ENCODE measurements at regions not wholly inside any gene's neighbourhood (a gene's known extent, or its start where the extent isn't known, plus 50 kb on each side); places are given as distances from the start of the nearest gene placed in this dataset.
A peak's percentile ranks its signal among the peaks of the same experiment; 100 is the strongest.

DNA sequence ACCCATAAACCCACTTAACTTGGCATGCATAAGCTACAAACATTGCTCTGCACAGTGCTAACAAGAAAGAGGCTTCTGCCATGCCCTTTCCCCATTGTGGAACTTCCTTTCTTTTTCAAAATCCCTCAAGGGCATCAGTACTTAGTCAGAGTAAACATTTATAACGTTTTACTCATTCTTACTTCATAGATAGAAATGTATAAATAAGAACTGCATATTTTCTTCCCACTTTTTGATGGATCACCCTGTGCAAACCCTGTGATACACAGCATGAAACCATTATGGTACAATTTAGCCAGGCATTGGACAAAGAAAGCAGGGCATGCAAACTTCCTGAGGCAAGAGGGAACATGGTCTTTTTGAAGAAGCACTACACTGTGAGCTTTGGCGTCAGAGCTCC is 113.8 kb upstream of the FOXG1 start:
- ATAC-seq (ENCODE audit: low read depth) (peak; percentile 78), DNase-seq (ENCODE audit: low spot score) (no peak)
- H3K36me3 ChIP-seq (ENCODE audit: low read depth) = no peaks in the 10 kb centered on the region
- H3K27ac ChIP-seq (ENCODE audit: poor library complexity, severe bottlenecking) = peak overlapping the region; percentile 97
- no peaks in the 10 kb centered on the region for H3K9me3 ChIP-seq (ENCODE audit: severe bottlenecking)
- no peak for TF ChIP-seq CTCF (IDR thresholded peaks at IDR 0.05; ENCODE audit: poor library complexity, severe bottlenecking)
- no peak overlapping the region for H3K4me3 ChIP-seq (ENCODE audit: severe bottlenecking)
- H3K4me1 ChIP-seq (ENCODE audit: insufficient read depth, poor library complexity, severe bottlenecking) = peaks cover 60% of the 10 kb centered on the region
- H3K27me3 ChIP-seq (ENCODE audit: insufficient read depth, poor library complexity, severe bottlenecking) = no peaks in the 10 kb centered on the region

- peak; percentile 78 for DNase-seq (ENCODE audit: low spot score)
- H3K27me3 ChIP-seq (ENCODE audit: insufficient read depth, poor library complexity, severe bottlenecking) = no peaks in the 10 kb centered on the region
- TF ChIP-seq CTCF (IDR thresholded peaks at IDR 0.05; ENCODE audit: poor library complexity, severe bottlenecking) = no peak
- no peaks in the 10 kb centered on the region for H3K36me3 ChIP-seq (ENCODE audit: low read depth)
- H3K9me3 ChIP-seq (ENCODE audit: severe bottlenecking) = no peaks in the 10 kb centered on the region
- peak; percentile 74 for ATAC-seq (ENCODE audit: low read depth)
- H3K27ac ChIP-seq (ENCODE audit: poor library complexity, severe bottlenecking) = peak overlapping the region; percentile 97
- H3K4me1 ChIP-seq (ENCODE audit: insufficient read depth, poor library complexity, severe bottlenecking) = peaks cover 64% of the 10 kb centered on the region
- no peak overlapping the region for H3K4me3 ChIP-seq (ENCODE audit: severe bottlenecking)
Observed at GRCh38 chr14:28653521-28653920, 113.1 kb upstream of the FOXG1 start.

DNA sequence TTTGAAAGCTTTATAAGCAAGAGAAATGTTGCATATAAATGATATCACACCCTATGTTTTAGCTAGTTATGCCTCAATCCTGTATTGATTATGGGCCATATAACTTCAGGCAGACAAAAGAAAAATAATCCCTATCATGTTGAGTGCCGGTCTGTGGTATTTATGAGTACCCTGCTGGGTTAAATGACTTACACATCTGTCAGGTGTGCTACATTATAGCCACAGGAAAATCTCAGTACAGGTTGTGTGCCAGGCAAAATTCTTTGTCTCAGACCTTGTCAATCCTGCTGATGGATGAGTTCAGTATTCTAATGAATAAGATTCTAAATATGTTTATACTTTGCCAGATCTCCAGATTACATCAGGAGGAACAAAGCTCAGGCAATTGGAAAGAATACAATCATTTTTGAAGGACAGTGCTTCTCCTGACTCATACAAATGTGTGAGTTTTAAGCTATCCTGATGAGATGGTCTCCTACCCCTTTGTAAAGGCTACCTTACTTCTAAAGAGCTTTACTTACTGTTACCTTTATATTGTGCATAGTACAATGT is 109.8 kb upstream of the FOXG1 start:
- no peaks in the 10 kb centered on the region for H3K27me3 ChIP-seq (ENCODE audit: insufficient read depth, poor library complexity, severe bottlenecking)
- no peaks in the 10 kb centered on the region for H3K9me3 ChIP-seq (ENCODE audit: severe bottlenecking)
- TF ChIP-seq CTCF (IDR thresholded peaks at IDR 0.05; ENCODE audit: poor library complexity, severe bottlenecking) = no peak
- DNase-seq (ENCODE audit: low spot score) (no peak), ATAC-seq (ENCODE audit: low read depth) (peak; percentile 46)
- H3K36me3 ChIP-seq (ENCODE audit: low read depth) = 0 out of 2 replicates have a peak, but pooled peaks cover under 1% of the 10 kb centered on the region
- peak overlapping the region; percentile 97 for H3K27ac ChIP-seq (ENCODE audit: poor library complexity, severe bottlenecking)
- H3K4me1 ChIP-seq (ENCODE audit: insufficient read depth, poor library complexity, severe bottlenecking) = peaks cover 65% of the 10 kb centered on the region
- H3K4me3 ChIP-seq (ENCODE audit: severe bottlenecking) = no peak overlapping the region

- Histone ChIP-seq H3K36me3 (ENCODE audit: low read depth) (0 out of 2 replicates have a peak, but pooled peaks cover 4% of the 10 kb centered on the region), H3K27ac (ENCODE audit: poor library complexity, severe bottlenecking) (peak overlapping the region; percentile 71), H3K4me3 (ENCODE audit: severe bottlenecking) (no peak overlapping the region), H3K27me3 (ENCODE audit: insufficient read depth, poor library complexity, severe bottlenecking) (no peaks in the 10 kb centered on the region), H3K4me1 (ENCODE audit: insufficient read depth, poor library complexity, severe bottlenecking) (peaks cover 49% of the 10 kb centered on the region), H3K9me3 (ENCODE audit: severe bottlenecking) (no peaks in the 10 kb centered on the region)
- DNase-seq (ENCODE audit: low spot score) = no peak
- TF ChIP-seq CTCF (IDR thresholded peaks at IDR 0.05; ENCODE audit: poor library complexity, severe bottlenecking) = no peak
- ATAC-seq (ENCODE audit: low read depth) = peak; percentile 94
Observed at GRCh38 chr14:28661171-28661772, 105.3 kb upstream of the FOXG1 start.

DNA sequence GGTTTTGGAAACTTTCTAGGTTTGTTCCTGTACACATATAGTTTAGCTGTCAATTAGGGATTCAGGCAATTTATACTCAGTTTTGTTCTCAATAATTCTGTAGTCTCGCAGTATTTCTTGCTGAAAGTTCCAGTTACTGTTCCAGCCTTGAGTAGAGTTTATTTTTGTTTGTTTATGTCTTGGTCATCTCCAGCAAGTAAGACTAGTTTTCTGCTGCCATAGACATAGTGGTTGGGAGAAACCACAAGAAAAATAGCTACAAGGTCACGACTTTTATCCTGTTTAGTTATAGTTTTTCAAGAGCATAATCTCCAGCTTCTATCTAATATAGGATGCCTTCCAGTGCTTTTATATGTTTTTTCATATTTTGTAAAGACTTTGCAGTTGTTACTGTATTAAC is 99.6 kb upstream of the FOXG1 start:
- Histone ChIP-seq H3K27me3 (ENCODE audit: insufficient read depth, poor library complexity, severe bottlenecking) (no peaks in the 10 kb centered on the region), H3K9me3 (ENCODE audit: severe bottlenecking) (no peaks in the 10 kb centered on the region), H3K27ac (ENCODE audit: poor library complexity, severe bottlenecking) (peak overlapping the region; percentile 15), H3K4me3 (ENCODE audit: severe bottlenecking) (no peak overlapping the region), H3K4me1 (ENCODE audit: insufficient read depth, poor library complexity, severe bottlenecking) (peaks cover 36% of the 10 kb centered on the region), H3K36me3 (ENCODE audit: low read depth) (peaks cover 1% of the 10 kb centered on the region)
- ATAC-seq (ENCODE audit: low read depth) (no peak), DNase-seq (ENCODE audit: low spot score) (no peak)
- TF ChIP-seq CTCF (IDR thresholded peaks at IDR 0.05; ENCODE audit: poor library complexity, severe bottlenecking) = no peak
